Suprapubic skin (tissue), 3 donors: ENCODE measurements at regions not wholly inside any gene's neighbourhood (a gene's known extent, or its start where the extent isn't known, plus 50 kb on each side); places are given as distances from the start of the nearest gene placed in this dataset.

ENCODE experiments used
- CTCF ChIP-seq, 2 donors: fragments of 200-600 bp in 1 of 2; fragments of 450-650 bp in 1 of 2; sonication (generic) in 1 of 2; IDR thresholded peaks; one replicate each; pipeline ENCODE4 v1.5.1; 2016 to 2019; ENCODE audit warnings: antibody characterized with exemption in 2 of 2, mild to moderate bottlenecking in 1 of 2, moderate library complexity in 1 of 2
- POLR2A ChIP-seq, 2 donors: fragments of 450-650 bp; IDR thresholded peaks; one replicate each; pipeline ENCODE4 v1.6.1; 2017; ENCODE audit warnings: antibody characterized with exemption in 2 of 2, mild to moderate bottlenecking in 2 of 2, moderate library complexity in 2 of 2

GRCh38 chr16:35743101-35743692, 2283.8 kb downstream of the TP53TG3F start:
- TF ChIP-seq CTCF (IDR thresholded peaks at IDR 0.05) (no peak), POLR2A (IDR thresholded peaks at IDR 0.05) (no peak)
